ENCODE measurements at regions not wholly inside any gene's neighbourhood (a gene's known extent, or its start where the extent isn't known, plus 50 kb on each side); places are given as distances from the start of the nearest gene placed in this dataset.

- TF ChIP-seq CTCF (IDR thresholded peaks at IDR 0.05) (no peak), POLR2A (IDR thresholded peaks at IDR 0.05) (no peak)
These were observed 279.7 kb upstream of the TRIB2 start for GRCh38 chr2:12436935-12437561.

Measured in Peyer's patch (tissue), 4 donors.